ENCODE measurements at regions not wholly inside any gene's neighbourhood (a gene's known extent, or its start where the extent isn't known, plus 50 kb on each side); places are given as distances from the start of the nearest gene placed in this dataset.

DNA sequence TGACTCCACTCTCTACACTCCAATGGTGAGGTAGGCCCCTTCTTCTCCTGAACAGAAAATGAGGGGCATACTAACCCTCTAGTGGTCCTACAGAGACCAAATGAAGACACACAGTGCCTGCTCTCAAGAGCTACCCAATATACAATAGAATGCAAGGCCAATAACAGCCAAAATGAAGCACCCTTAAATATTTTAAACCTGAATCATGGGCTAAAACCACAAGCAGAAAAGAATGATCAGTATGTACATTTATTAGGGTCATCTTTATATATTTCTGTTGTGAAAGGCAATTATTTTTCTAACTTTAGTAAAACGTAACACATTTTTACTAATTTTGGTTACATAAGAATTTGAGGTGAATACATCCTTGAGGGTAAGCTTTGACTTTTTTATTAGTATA, 49.9 kb upstream of the COL1A2 start:
- TF ChIP-seq, protein P1, sequence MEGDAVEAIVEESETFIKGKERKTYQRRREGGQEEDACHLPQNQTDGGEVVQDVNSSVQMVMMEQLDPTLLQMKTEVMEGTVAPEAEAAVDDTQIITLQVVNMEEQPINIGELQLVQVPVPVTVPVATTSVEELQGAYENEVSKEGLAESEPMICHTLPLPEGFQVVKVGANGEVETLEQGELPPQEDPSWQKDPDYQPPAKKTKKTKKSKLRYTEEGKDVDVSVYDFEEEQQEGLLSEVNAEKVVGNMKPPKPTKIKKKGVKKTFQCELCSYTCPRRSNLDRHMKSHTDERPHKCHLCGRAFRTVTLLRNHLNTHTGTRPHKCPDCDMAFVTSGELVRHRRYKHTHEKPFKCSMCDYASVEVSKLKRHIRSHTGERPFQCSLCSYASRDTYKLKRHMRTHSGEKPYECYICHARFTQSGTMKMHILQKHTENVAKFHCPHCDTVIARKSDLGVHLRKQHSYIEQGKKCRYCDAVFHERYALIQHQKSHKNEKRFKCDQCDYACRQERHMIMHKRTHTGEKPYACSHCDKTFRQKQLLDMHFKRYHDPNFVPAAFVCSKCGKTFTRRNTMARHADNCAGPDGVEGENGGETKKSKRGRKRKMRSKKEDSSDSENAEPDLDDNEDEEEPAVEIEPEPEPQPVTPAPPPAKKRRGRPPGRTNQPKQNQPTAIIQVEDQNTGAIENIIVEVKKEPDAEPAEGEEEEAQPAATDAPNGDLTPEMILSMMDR (conservative IDR thresholded peaks at IDR 0.05; ENCODE audit: low read depth in 2 of 2) = no peak
- TF ChIP-seq, protein P2, sequence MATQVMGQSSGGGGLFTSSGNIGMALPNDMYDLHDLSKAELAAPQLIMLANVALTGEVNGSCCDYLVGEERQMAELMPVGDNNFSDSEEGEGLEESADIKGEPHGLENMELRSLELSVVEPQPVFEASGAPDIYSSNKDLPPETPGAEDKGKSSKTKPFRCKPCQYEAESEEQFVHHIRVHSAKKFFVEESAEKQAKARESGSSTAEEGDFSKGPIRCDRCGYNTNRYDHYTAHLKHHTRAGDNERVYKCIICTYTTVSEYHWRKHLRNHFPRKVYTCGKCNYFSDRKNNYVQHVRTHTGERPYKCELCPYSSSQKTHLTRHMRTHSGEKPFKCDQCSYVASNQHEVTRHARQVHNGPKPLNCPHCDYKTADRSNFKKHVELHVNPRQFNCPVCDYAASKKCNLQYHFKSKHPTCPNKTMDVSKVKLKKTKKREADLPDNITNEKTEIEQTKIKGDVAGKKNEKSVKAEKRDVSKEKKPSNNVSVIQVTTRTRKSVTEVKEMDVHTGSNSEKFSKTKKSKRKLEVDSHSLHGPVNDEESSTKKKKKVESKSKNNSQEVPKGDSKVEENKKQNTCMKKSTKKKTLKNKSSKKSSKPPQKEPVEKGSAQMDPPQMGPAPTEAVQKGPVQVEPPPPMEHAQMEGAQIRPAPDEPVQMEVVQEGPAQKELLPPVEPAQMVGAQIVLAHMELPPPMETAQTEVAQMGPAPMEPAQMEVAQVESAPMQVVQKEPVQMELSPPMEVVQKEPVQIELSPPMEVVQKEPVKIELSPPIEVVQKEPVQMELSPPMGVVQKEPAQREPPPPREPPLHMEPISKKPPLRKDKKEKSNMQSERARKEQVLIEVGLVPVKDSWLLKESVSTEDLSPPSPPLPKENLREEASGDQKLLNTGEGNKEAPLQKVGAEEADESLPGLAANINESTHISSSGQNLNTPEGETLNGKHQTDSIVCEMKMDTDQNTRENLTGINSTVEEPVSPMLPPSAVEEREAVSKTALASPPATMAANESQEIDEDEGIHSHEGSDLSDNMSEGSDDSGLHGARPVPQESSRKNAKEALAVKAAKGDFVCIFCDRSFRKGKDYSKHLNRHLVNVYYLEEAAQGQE (IDR thresholded peaks at IDR 0.05; ENCODE audit: unreplicated experiment) = no peak
- TF ChIP-seq EZH2 (IDR thresholded peaks at IDR 0.05; ENCODE audit: low read depth, unreplicated experiment) = no peak
- no peak for TF ChIP-seq CREB1 (CRISPR knock-in tag; IDR thresholded peaks at IDR 0.05; ENCODE audit: low read depth)
- TF ChIP-seq POLR2AphosphoS5 (IDR thresholded peaks at IDR 0.05; ENCODE audit: low read depth) = no peak
